H1 (cell line): ENCODE measurements at regions not wholly inside any gene's neighbourhood (a gene's known extent, or its start where the extent isn't known, plus 50 kb on each side); places are given as distances from the start of the nearest gene placed in this dataset.

Experiments used
- CTCF ChIA-PET: fragments of 300-600 bp; sonication (Branson Sonifier 250); formaldehyde crosslinking; loops from one replicate; lab custom pipeline; 2021; ENCODE audit not compliant: partially characterized antibody; lab: Charles Lee
- POLR2A ChIA-PET: fragments of 300-600 bp; sonication (Branson Sonifier 250); formaldehyde crosslinking; loops from one replicate; lab custom pipeline; 2021; ENCODE audit warnings: inconsistent platforms; ENCODE audit not compliant: partially characterized antibody; lab: Charles Lee
- DNase-seq, 2 experiments: peaks; one replicate each; pipeline versions ENCODE4 v3.0.0 to v3.0.0-alpha.2; 2010 to 2022; ENCODE audit warnings: low spot score in 2 of 2, low read depth in 1 of 2, mixed read lengths in 1 of 2
- FAIRE-seq: peaks from 2 replicates; lab custom pipeline; 2011; peaks lifted over from hg19 to GRCh38; lab: Jason Lieb, UNC
- H2AFZ ChIP-seq: 2 replicates; pipeline ENCODE4 v1.8.1; 2012; ENCODE audit warnings: low read length, inconsistent platforms
- H2AK5ac ChIP-seq: 2 replicates; pipeline ENCODE4 v1.6.1; 2013; ENCODE audit warnings: low read depth, low read length
- H2BK120ac ChIP-seq: replicated peaks from 2 replicates; pipeline ENCODE3; 2013; ENCODE audit warnings: low read depth, low read length, inconsistent platforms
- H2BK12ac ChIP-seq: 2 replicates; pipeline ENCODE4 v1.6.1; 2013; ENCODE audit warnings: low read depth, low read length
- H2BK15ac ChIP-seq: 2 replicates; pipeline ENCODE4 v1.6.1; 2013; ENCODE audit warnings: low read length
- H2BK20ac ChIP-seq: 2 replicates; pipeline ENCODE4 v1.6.1; 2013; ENCODE audit warnings: low read length
- H2BK5ac ChIP-seq: 2 replicates; pipeline ENCODE4 v1.6.1; 2013; ENCODE audit warnings: low read depth, low read length
- H3K14ac ChIP-seq: 2 replicates; pipeline ENCODE4 v1.6.1; 2013; ENCODE audit warnings: inconsistent platforms; ENCODE audit not compliant: insufficient read length
- H3K18ac ChIP-seq: 2 replicates; pipeline ENCODE4 v1.6.1; 2013; ENCODE audit warnings: low read length; ENCODE audit errors: extremely low read depth
- H3K23ac ChIP-seq: 2 replicates; pipeline ENCODE4 v1.6.1; 2013; ENCODE audit warnings: inconsistent platforms; ENCODE audit not compliant: insufficient read length
- H3K23me2 ChIP-seq: 2 replicates; pipeline ENCODE4 v1.6.1; 2013; ENCODE audit warnings: low read depth, low read length
- H3K27ac ChIP-seq: 2 replicates; pipeline ENCODE4 v1.6.1; 2011; ENCODE audit warnings: low read depth, low read length, inconsistent platforms
- H3K27me3 ChIP-seq, 4 experiments: replicated peaks in 1 of 4; 1 replicate in 1 of 4; 2 replicates in 3 of 4; pipeline versions ENCODE4 v1.6.1 to v1.8.1; 2011 to 2013; ENCODE audit warnings: low read length in 3 of 4, mild to moderate bottlenecking in 3 of 4, inconsistent platforms in 2 of 4, mixed read lengths in 2 of 4, moderate library complexity in 1 of 4; ENCODE audit not compliant: control insufficient read depth in 3 of 4, insufficient read depth in 3 of 4; ENCODE audit errors: extremely low read depth in 1 of 4
- H3K36me3 ChIP-seq, 4 experiments: 2 replicates each; pipeline versions ENCODE4 v1.6.1 to v1.8.1; 2011 to 2013; ENCODE audit warnings: mild to moderate bottlenecking in 4 of 4, low read length in 3 of 4, moderate library complexity in 2 of 4, control low read depth in 1 of 4, inconsistent platforms in 1 of 4; ENCODE audit not compliant: insufficient read depth in 4 of 4, control insufficient read depth in 2 of 4
- H3K4ac ChIP-seq: replicated peaks from 2 replicates; pipeline ENCODE3; 2013; ENCODE audit warnings: low read length, low read depth, mixed read lengths, inconsistent platforms; ENCODE audit not compliant: insufficient read length
- H3K4me1 ChIP-seq, 4 experiments: replicated peaks in 1 of 4; 1 replicate in 1 of 4; 2 replicates in 3 of 4; pipeline versions ENCODE4 v1.6.1 to v1.8.1; 2011 to 2013; ENCODE audit warnings: low read length in 3 of 4, inconsistent platforms in 2 of 4, mixed read lengths in 1 of 4; ENCODE audit not compliant: insufficient read depth in 4 of 4, control insufficient read depth in 3 of 4
- H3K4me2 ChIP-seq, 2 experiments: 2 replicates each; pipeline versions ENCODE4 v1.6.1 to v1.8.1; 2011 to 2013; ENCODE audit warnings: low read depth in 2 of 2, low read length in 2 of 2, control low read depth in 1 of 2, inconsistent platforms in 1 of 2, mild to moderate bottlenecking in 1 of 2; ENCODE audit not compliant: insufficient read depth in 1 of 2
- H3K4me3 ChIP-seq, 4 experiments: fragments of 200-600, 300-600 bp in 1 of 4; sonication (generic), shearing (Covaris generic), sonication (Bioruptor Twin) in 1 of 4; 2 replicates each; pipeline versions ENCODE4 v1.5.1 to v1.8.1; 2011 to 2016; ENCODE audit warnings: low read length in 4 of 4, low read depth in 3 of 4, control low read depth in 2 of 4, inconsistent platforms in 2 of 4, mild to moderate bottlenecking in 2 of 4, mixed read lengths in 1 of 4, moderate library complexity in 1 of 4; ENCODE audit not compliant: insufficient read depth in 2 of 4; ENCODE audit errors: extremely low read depth in 1 of 4
- H3K56ac ChIP-seq: replicated peaks from 2 replicates; pipeline ENCODE3; 2013; ENCODE audit warnings: low read depth, mild to moderate bottlenecking, mixed read lengths, low read length, inconsistent platforms; ENCODE audit not compliant: insufficient read length
- H3K79me1 ChIP-seq: 2 replicates; pipeline ENCODE4 v1.6.1; 2013; ENCODE audit warnings: low read depth, low read length, control low read depth
- H3K79me2 ChIP-seq, 2 experiments: 2 replicates each; pipeline versions ENCODE4 v1.6.1 to v1.8.1; 2012 to 2013; ENCODE audit warnings: low read length in 2 of 2, mild to moderate bottlenecking in 2 of 2, inconsistent platforms in 1 of 2; ENCODE audit not compliant: insufficient read depth in 2 of 2, control insufficient read depth in 1 of 2
- H3K9ac ChIP-seq, 4 experiments: replicated peaks in 1 of 4; 1 replicate in 1 of 4; 2 replicates in 3 of 4; pipeline versions ENCODE4 v1.6.1 to v1.8.1; 2011 to 2013; ENCODE audit warnings: low read depth in 3 of 4, low read length in 3 of 4, control low read depth in 2 of 4, mild to moderate bottlenecking in 2 of 4, moderate library complexity in 2 of 4, inconsistent platforms in 1 of 4; ENCODE audit errors: extremely low read depth in 1 of 4
- H3K9me3 ChIP-seq, 2 experiments: 2 replicates each; pipeline versions ENCODE4 v1.6.1 to v1.8.1; 2012 to 2013; ENCODE audit warnings: mild to moderate bottlenecking in 2 of 2, moderate library complexity in 2 of 2, control low read depth in 1 of 2, inconsistent platforms in 1 of 2, low read depth in 1 of 2, low read length in 1 of 2, mixed read lengths in 1 of 2; ENCODE audit not compliant: insufficient read depth in 2 of 2
- H4K20me1 ChIP-seq, 2 experiments: replicated peaks in 1 of 2; 2 replicates each; pipeline versions ENCODE3 to v1.8.1; 2011 to 2013; ENCODE audit warnings: inconsistent platforms in 2 of 2, low read length in 2 of 2, mild to moderate bottlenecking in 1 of 2; ENCODE audit not compliant: insufficient read depth in 2 of 2, control insufficient read depth in 1 of 2
- H4K5ac ChIP-seq: 2 replicates; pipeline ENCODE4 v1.6.1; 2013; ENCODE audit warnings: low read length, low read depth, mixed read lengths, inconsistent platforms; ENCODE audit not compliant: insufficient read length
- H4K8ac ChIP-seq: 2 replicates; pipeline ENCODE4 v1.8.0; 2013; ENCODE audit warnings: mild to moderate bottlenecking, moderate library complexity, low read length, inconsistent platforms; ENCODE audit not compliant: insufficient read depth; ENCODE audit errors: extremely low read depth
- H4K91ac ChIP-seq: replicated peaks from 2 replicates; pipeline ENCODE3; 2013; ENCODE audit warnings: low read length, mixed read lengths, inconsistent platforms; ENCODE audit not compliant: insufficient read length
- ASH2L ChIP-seq: fragments of 200-600, 300-600 bp; sonication (generic); IDR thresholded peaks from one replicate; pipeline ENCODE4 v1.7.1; 2017; ENCODE audit warnings: low read length
- CHD1 ChIP-seq: IDR thresholded peaks from 2 replicates; pipeline ENCODE4 v1.6.1; 2012; ENCODE audit warnings: low read depth, low read length, improper control_type of control experiment
- CREB1 ChIP-seq: IDR thresholded peaks from 2 replicates; pipeline ENCODE4 v1.6.1; 2012; ENCODE audit warnings: inconsistent platforms
- EGR1 ChIP-seq: IDR thresholded peaks from 2 replicates; pipeline ENCODE4 v1.6.1; 2011; ENCODE audit warnings: low read depth, low read length, borderline replicate concordance
- HDAC2 ChIP-seq, 2 experiments: fragments of 300-600 bp in 1 of 2; sonication (generic) in 1 of 2; IDR thresholded peaks; 2 replicates each; pipeline ENCODE4 v1.6.1; 2011 to 2012; ENCODE audit warnings: low read depth in 2 of 2, low read length in 2 of 2, mild to moderate bottlenecking in 2 of 2, moderate library complexity in 2 of 2, borderline replicate concordance in 1 of 2, inconsistent platforms in 1 of 2
- PHF8 ChIP-seq: fragments of 200-600 bp; sonication (generic); conservative IDR thresholded peaks from 2 replicates; pipeline ENCODE4 v1.7.1; 2012; ENCODE audit warnings: low read depth, mild to moderate bottlenecking, inconsistent platforms, low read length, moderate library complexity
- POLR2AphosphoS5 ChIP-seq: IDR thresholded peaks from 2 replicates; pipeline ENCODE4 v1.6.1; 2011; ENCODE audit warnings: low read depth, low read length
- RXRA ChIP-seq: IDR thresholded peaks from 2 replicates; pipeline ENCODE4 v1.6.1; 2011; ENCODE audit warnings: low read depth, mild to moderate bottlenecking, low read length, moderate library complexity; ENCODE audit not compliant: insufficient read depth
- SP2 ChIP-seq: IDR thresholded peaks from 2 replicates; pipeline ENCODE4 v1.6.1; 2012; ENCODE audit warnings: mild to moderate bottlenecking, low read length, inconsistent platforms
- SRF ChIP-seq: IDR thresholded peaks from 2 replicates; pipeline ENCODE4 v1.6.1; 2011; ENCODE audit warnings: mild to moderate bottlenecking, low read depth, low read length, moderate library complexity
- TBP ChIP-seq: IDR thresholded peaks from 2 replicates; pipeline ENCODE4 v1.6.1; 2011; ENCODE audit warnings: low read depth, low read length, improper control_type of control experiment
- WGBS, 2 experiments: shearing (Covaris generic) in 1 of 2; methylation state at CpG; one replicate each; pipeline versions ENCODE4 v1.1.6 to v1.1.7; 2013 to 2015; ENCODE audit warnings: low lambda C conversion rate in 2 of 2, mixed read lengths in 2 of 2, inconsistent platforms in 1 of 2, low coverage in 1 of 2, missing lambda C conversion rate in 1 of 2; ENCODE audit not compliant: insufficient replicate concordance in 2 of 2, insufficient coverage in 1 of 2, insufficient read length in 1 of 2; ENCODE audit errors: extremely low coverage in 1 of 2, missing lambda C conversion rate in 1 of 2; 5-methylcytosine and 5-hydroxymethylcytosine counted together
- TF ChIP-seq, protein P1 (sequence below): IDR thresholded peaks from 2 replicates; pipeline ENCODE4 v1.6.1; 2011; ENCODE audit warnings: low read length, improper control_type of control experiment

DNA sequence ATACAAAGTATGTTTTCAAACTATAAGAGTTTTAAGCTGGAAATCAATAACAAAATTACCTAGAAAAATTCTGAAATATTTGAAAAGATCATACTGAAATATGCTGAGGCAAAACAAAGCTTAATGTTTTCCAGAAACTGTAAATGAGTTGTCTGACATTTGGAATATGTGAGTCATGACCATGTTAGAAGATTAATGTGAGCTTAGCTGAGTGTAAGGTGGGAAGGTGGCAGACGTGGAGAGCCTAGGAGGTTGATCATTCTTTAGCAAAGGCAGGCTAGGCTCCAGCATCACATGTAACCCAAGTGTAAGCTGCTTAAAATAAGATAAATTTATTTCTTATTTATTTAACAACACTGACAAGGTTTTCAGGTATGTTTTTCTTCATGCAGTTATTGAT is 2086.1 kb upstream of the PCDH20 start:
- Histone ChIP-seq H3K27me3 (no peaks in the 10 kb centered on the region), H4K8ac (no peak overlapping the region), H2BK120ac (no peak overlapping the region), H3K4me3 (no peak overlapping the region), H3K4ac (no peak overlapping the region), H3K23me2 (no peaks in the 10 kb centered on the region), H4K91ac (no peak overlapping the region), H3K27ac (no peak overlapping the region), H3K4me1 (no peaks in the 10 kb centered on the region), H3K9ac (no peak overlapping the region), H2BK15ac (no peak overlapping the region), H2BK5ac (no peak overlapping the region), H3K79me1 (no peaks in the 10 kb centered on the region), H3K18ac (no peak overlapping the region), H3K23ac (no peak overlapping the region), H3K9me3 (no peaks in the 10 kb centered on the region; a peak in 1 of 4 replicates), H2AFZ (no peak overlapping the region), H2BK12ac (no peak overlapping the region), H3K36me3 (no peaks in the 10 kb centered on the region), H4K5ac (no peak overlapping the region), H2AK5ac (no peak overlapping the region), H3K56ac (no peak overlapping the region), H2BK20ac (no peak overlapping the region), H4K20me1 (no peaks in the 10 kb centered on the region), H3K4me2 (no peak overlapping the region), H3K79me2 (no peaks in the 10 kb centered on the region), H3K14ac (no peak overlapping the region)
- CTCF ChIA-PET, result interaction anchor here (0.7 kb wide), 1 partner anchor 60 kb away, joined by 3 read pairs; no protein-coding TSS in a partner anchor
- DNase-seq, result no peak
- WGBS, 2 experiments, result 82% methylated on average over 1 of the region's 1 CpG; no CpG with 5 or more reads in 1 of the 2 experiments
- POLR2A ChIA-PET, result interaction anchor here (0.6 kb wide), 1 partner anchor 46 kb away, joined by 3 read pairs; no protein-coding TSS in a partner anchor
- FAIRE-seq, result no peak
- no peak for TF ChIP-seq CHD1
- TF ChIP-seq TBP, result no peak
- TF ChIP-seq SRF, result no peak
- no peak for TF ChIP-seq HDAC2 (IDR thresholded peaks at IDR 0.05; ENCODE audit: borderline replicate concordance in 1 of 2, low read depth in 2 of 2, low read length in 2 of 2)
- no peak for TF ChIP-seq CREB1
- TF ChIP-seq POLR2AphosphoS5, result no peak
- no peak for TF ChIP-seq RXRA
- no peak for TF ChIP-seq PHF8
- no peak for TF ChIP-seq EGR1
- TF ChIP-seq ASH2L, result no peak
- TF ChIP-seq, protein P1, sequence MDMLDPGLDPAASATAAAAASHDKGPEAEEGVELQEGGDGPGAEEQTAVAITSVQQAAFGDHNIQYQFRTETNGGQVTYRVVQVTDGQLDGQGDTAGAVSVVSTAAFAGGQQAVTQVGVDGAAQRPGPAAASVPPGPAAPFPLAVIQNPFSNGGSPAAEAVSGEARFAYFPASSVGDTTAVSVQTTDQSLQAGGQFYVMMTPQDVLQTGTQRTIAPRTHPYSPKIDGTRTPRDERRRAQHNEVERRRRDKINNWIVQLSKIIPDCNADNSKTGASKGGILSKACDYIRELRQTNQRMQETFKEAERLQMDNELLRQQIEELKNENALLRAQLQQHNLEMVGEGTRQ, result no peak
- no peak for TF ChIP-seq SP2
